Smooth muscle cell (in vitro differentiated cells): ENCODE measurements at regions not wholly inside any gene's neighbourhood (a gene's known extent, or its start where the extent isn't known, plus 50 kb on each side); places are given as distances from the start of the nearest gene placed in this dataset.

Experiments
- DNase-seq: peaks from one replicate; lab custom pipeline; 2025; ENCODE audit not compliant: unreplicated experiment; lab: John Stamatoyannopoulos, UW
- H2AFZ ChIP-seq: fragments of 200-600 bp; sonication (generic); 2 replicates; pipeline ENCODE4 v1.6.0; 2016; ENCODE audit warnings: antibody characterized with exemption, low read depth, mild to moderate bottlenecking
- H3F3A ChIP-seq: fragments of 200-600 bp; sonication (generic); 2 replicates; pipeline ENCODE4 v1.6.0; 2017; ENCODE audit warnings: antibody characterized with exemption, low read depth
- H3K27ac ChIP-seq: fragments of 200-600 bp; sonication (generic); 2 replicates; pipeline ENCODE4 v1.5.1; 2016; ENCODE audit warnings: low read depth, mild to moderate bottlenecking
- H3K27me3 ChIP-seq: fragments of 200-600 bp; sonication (generic); 2 replicates; pipeline ENCODE4 v1.6.1; 2016; ENCODE audit warnings: low read depth, mild to moderate bottlenecking
- H3K36me3 ChIP-seq: fragments of 200-600 bp; sonication (generic); 2 replicates; pipeline ENCODE4 v1.5.1; 2016; ENCODE audit warnings: low read depth
- H3K4me1 ChIP-seq: fragments of 200-600 bp; sonication (generic); 2 replicates; pipeline ENCODE4 v1.5.1; 2016; ENCODE audit warnings: low read depth
- H3K4me2 ChIP-seq: fragments of 200-600 bp; sonication (generic); 2 replicates; pipeline ENCODE4 v1.6.0; 2016; ENCODE audit warnings: mild to moderate bottlenecking
- H3K4me3 ChIP-seq: fragments of 200-600 bp; sonication (generic); 2 replicates; pipeline ENCODE4 v1.5.1; 2016; ENCODE audit warnings: mild to moderate bottlenecking
- H3K79me2 ChIP-seq: fragments of 200-600 bp; sonication (generic); 2 replicates; pipeline ENCODE4 v1.6.0; 2016; ENCODE audit warnings: low read depth, mild to moderate bottlenecking
- H3K9ac ChIP-seq: fragments of 200-600 bp; sonication (generic); 2 replicates; pipeline ENCODE4 v1.6.0; 2016; ENCODE audit warnings: low read depth
- H3K9me3 ChIP-seq: fragments of 200-600 bp; sonication (generic); replicated peaks from 2 replicates; pipeline ENCODE4 v1.5.1; 2016; ENCODE audit warnings: low read depth
- H4K20me1 ChIP-seq: fragments of 200-600 bp; sonication (generic); 2 replicates; pipeline ENCODE4 v1.6.0; 2016; ENCODE audit warnings: low read depth
- CTCF ChIP-seq: fragments of 200-600 bp; sonication (generic); IDR thresholded peaks from 2 replicates; pipeline ENCODE4 v1.5.1; 2017; ENCODE audit warnings: borderline replicate concordance, mild to moderate bottlenecking, antibody characterized with exemption; ENCODE audit not compliant: insufficient read depth, poor library complexity, severe bottlenecking
- WGBS: methylation state at CpG from one replicate; pipeline ENCODE4 v1.1.7; 2016; ENCODE audit warnings: low lambda C conversion rate; 5-methylcytosine and 5-hydroxymethylcytosine counted together

- H4K20me1 ChIP-seq = no peaks in the 10 kb centered on the region
- no peaks in the 10 kb centered on the region for H3F3A ChIP-seq
- WGBS = 94% methylated on average over 2 of the region's 2 CpGs
- no peak overlapping the region for H3K9ac ChIP-seq
- no peak overlapping the region for H2AFZ ChIP-seq
- H3K36me3 ChIP-seq = no peaks in the 10 kb centered on the region
- H3K4me1 ChIP-seq = no peaks in the 10 kb centered on the region
- H3K9me3 ChIP-seq = no peaks in the 10 kb centered on the region
- DNase-seq = no peak
- no peaks in the 10 kb centered on the region for H3K79me2 ChIP-seq
- no peak overlapping the region for H3K4me3 ChIP-seq
- H3K27ac ChIP-seq = no peak overlapping the region
- no peak for TF ChIP-seq CTCF
- H3K4me2 ChIP-seq = no peak overlapping the region
- no peaks in the 10 kb centered on the region for H3K27me3 ChIP-seq
These were observed 2091.1 kb upstream of the PIK3C3 start for GRCh38 chr18:39863916-39864315.

GRCh38 chr18:39862341-39862740, 2092.7 kb upstream of the PIK3C3 start:
- H3K9ac ChIP-seq = no peak overlapping the region
- H3K9me3 ChIP-seq = no peaks in the 10 kb centered on the region
- H2AFZ ChIP-seq = no peak overlapping the region
- 97% methylated on average over 2 of the region's 2 CpGs for WGBS
- DNase-seq = no peak
- H4K20me1 ChIP-seq = no peaks in the 10 kb centered on the region
- H3K4me2 ChIP-seq = no peak overlapping the region
- no peaks in the 10 kb centered on the region for H3K27me3 ChIP-seq
- H3K79me2 ChIP-seq = no peaks in the 10 kb centered on the region
- no peaks in the 10 kb centered on the region for H3K36me3 ChIP-seq
- no peaks in the 10 kb centered on the region for H3F3A ChIP-seq
- H3K27ac ChIP-seq = no peak overlapping the region
- no peak for TF ChIP-seq CTCF
- no peaks in the 10 kb centered on the region for H3K4me1 ChIP-seq
- H3K4me3 ChIP-seq = no peak overlapping the region

- 67% methylated on average over 3 of the region's 3 CpGs for WGBS
- H3K4me3 ChIP-seq = no peak overlapping the region
- no peak for TF ChIP-seq CTCF
- H3K27ac ChIP-seq = no peak overlapping the region
- H3K9me3 ChIP-seq = no peaks in the 10 kb centered on the region
- no peak overlapping the region for H2AFZ ChIP-seq
- H3K4me2 ChIP-seq = no peak overlapping the region
- no peaks in the 10 kb centered on the region for H3F3A ChIP-seq
- no peaks in the 10 kb centered on the region for H3K27me3 ChIP-seq
- H3K36me3 ChIP-seq = no peaks in the 10 kb centered on the region
- no peak for DNase-seq
- no peak overlapping the region for H3K9ac ChIP-seq
- H4K20me1 ChIP-seq = no peaks in the 10 kb centered on the region
- H3K79me2 ChIP-seq = no peaks in the 10 kb centered on the region
- no peaks in the 10 kb centered on the region for H3K4me1 ChIP-seq
These were observed 2100.7 kb upstream of the PIK3C3 start for GRCh38 chr18:39854291-39854690.

GRCh38 chr18:39846265-39846664, 2108.8 kb upstream of the PIK3C3 start:
- DNase-seq = peak; percentile 1
- Histone ChIP-seq H3K9me3 (no peaks in the 10 kb centered on the region), H3K4me3 (no peak overlapping the region), H3F3A (no peaks in the 10 kb centered on the region), H3K4me1 (peaks cover 10% of the 10 kb centered on the region), H3K79me2 (no peaks in the 10 kb centered on the region), H3K27ac (no peak overlapping the region), H3K4me2 (peak overlapping the region; percentile 37), H3K36me3 (no peaks in the 10 kb centered on the region), H4K20me1 (no peaks in the 10 kb centered on the region), H2AFZ (no peak overlapping the region), H3K27me3 (no peaks in the 10 kb centered on the region), H3K9ac (no peak overlapping the region)
- no peak for TF ChIP-seq CTCF
- 33% methylated on average over 5 of the region's 5 CpGs for WGBS
